ENCODE measurements at regions not wholly inside any gene's neighbourhood (a gene's known extent, or its start where the extent isn't known, plus 50 kb on each side); places are given as distances from the start of the nearest gene placed in this dataset.
"Not testable (repeated sequence)": the region's sequence is repeated elsewhere in the genome, so short reads cannot be mapped to it uniquely, and the experiment has no call there.

DNA sequence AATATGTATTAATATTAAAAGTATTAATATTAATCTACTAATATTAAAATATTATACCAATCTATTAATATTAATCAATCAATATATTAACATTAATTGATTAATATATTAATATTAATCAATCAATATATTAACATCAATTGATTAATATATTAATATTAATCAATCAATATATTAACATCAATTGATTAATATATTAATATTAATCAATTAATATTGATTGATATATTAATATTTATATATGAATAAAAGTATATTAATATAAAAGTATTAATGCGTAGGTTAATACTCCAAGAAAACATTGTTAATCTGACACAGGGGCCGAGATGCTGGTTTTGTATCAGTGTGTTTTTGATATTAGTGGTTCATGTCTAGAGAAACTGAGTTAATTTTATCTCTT lies 1430.1 kb upstream of the SEL1L start:
- Histone ChIP-seq H3K4me3 (no peak overlapping the region), H3K4me1 (replicated peaks in 1 of 2) (no peaks in the 10 kb centered on the region), H3K36me3 (replicated peaks in 1 of 2) (no peaks in the 10 kb centered on the region), H3K27me3 (no peaks in the 10 kb centered on the region), H3K27ac (no peak overlapping the region), H3K9me3 (replicated peaks in 1 of 3) (no peaks in the 10 kb centered on the region)
- intact Hi-C loops (cut with DNase I) = no loop called here
- 89 to 94% (median 92%) methylated on average over 2 of the region's 2 CpGs for WGBS, 4 donors
- DNase-seq = no peak
- TF ChIP-seq, protein P1, sequence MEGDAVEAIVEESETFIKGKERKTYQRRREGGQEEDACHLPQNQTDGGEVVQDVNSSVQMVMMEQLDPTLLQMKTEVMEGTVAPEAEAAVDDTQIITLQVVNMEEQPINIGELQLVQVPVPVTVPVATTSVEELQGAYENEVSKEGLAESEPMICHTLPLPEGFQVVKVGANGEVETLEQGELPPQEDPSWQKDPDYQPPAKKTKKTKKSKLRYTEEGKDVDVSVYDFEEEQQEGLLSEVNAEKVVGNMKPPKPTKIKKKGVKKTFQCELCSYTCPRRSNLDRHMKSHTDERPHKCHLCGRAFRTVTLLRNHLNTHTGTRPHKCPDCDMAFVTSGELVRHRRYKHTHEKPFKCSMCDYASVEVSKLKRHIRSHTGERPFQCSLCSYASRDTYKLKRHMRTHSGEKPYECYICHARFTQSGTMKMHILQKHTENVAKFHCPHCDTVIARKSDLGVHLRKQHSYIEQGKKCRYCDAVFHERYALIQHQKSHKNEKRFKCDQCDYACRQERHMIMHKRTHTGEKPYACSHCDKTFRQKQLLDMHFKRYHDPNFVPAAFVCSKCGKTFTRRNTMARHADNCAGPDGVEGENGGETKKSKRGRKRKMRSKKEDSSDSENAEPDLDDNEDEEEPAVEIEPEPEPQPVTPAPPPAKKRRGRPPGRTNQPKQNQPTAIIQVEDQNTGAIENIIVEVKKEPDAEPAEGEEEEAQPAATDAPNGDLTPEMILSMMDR (IDR thresholded peaks at IDR 0.05) = no peak
- no peak for TF ChIP-seq POLR2A (IDR thresholded peaks at IDR 0.05)

DNA sequence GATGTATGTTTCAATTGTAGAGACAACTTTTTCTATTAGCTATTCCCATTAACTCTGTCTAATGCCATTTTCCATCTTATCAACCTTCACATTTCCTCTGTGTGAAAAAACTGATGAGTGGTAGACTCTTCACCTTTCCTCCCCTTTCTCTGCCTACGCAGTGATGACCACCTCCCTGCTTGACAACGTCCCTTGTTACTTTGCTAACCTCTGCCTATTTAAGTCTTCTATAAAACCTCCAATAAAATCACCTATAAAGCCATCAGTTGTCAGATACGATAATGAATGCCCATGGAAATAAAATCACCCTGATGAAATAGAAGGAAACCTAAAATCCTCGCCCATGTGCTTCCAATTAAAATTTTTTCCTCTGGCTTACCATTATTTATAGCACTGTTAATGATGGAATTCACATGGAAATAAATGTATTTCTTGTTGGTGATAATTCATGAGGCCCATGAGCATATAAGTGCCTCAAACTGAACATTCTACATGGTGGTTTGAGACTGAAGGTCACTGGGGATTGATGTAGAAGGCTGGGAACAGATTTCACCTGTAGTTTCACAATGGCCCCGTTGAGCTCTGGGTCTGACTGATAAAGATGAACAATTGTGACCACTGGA lies 1454.0 kb upstream of the SEL1L start:
- Histone ChIP-seq H3K4me1 (replicated peaks in 1 of 2) (no peaks in the 10 kb centered on the region), H3K9me3 (replicated peaks in 1 of 3) (no peaks in the 10 kb centered on the region), H3K27me3 (no peaks in the 10 kb centered on the region), H3K36me3 (replicated peaks in 1 of 2) (no peaks in the 10 kb centered on the region), H3K4me3 (no peak overlapping the region), H3K27ac (no peak overlapping the region)
- no peak for TF ChIP-seq POLR2A (IDR thresholded peaks at IDR 0.05)
- TF ChIP-seq, protein P1 (IDR thresholded peaks at IDR 0.05) = no peak
- no peak for DNase-seq
- 67 to 72% (median 71%) methylated on average over 5 of the region's 5 CpGs for WGBS, 4 donors
- intact Hi-C loops (cut with DNase I) = no loop called here

DNA sequence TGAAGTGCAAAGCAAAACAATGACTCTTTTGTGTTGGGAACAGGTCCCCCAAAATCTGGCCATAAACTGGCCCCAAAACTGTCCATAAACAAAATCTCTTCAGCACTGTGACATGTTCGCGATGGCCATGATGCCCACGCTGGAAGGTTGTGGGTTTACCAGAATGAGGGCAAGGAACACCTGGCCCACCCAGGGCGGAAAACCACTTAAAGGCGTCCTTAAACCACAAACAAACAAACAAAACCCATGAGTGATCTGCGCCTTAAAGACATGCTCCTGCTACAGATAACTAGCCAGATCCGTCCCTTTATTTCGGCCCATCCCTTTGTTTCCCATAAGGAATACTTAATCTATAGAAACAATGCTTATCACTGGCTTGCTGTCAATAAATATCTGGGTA lies 1460.9 kb upstream of the SEL1L start:
- DNase-seq; H3K9me3 ChIP-seq (replicated peaks in 1 of 3); H3K27me3 ChIP-seq; H3K27ac ChIP-seq; intact Hi-C loops (cut with DNase I); H3K36me3 ChIP-seq (replicated peaks in 1 of 2); H3K4me3 ChIP-seq; H3K4me1 ChIP-seq (replicated peaks in 1 of 2): not testable (repeated sequence)
- 88 to 92% (median 89%) methylated on average over 8 of the region's 8 CpGs for WGBS, 4 donors

DNA sequence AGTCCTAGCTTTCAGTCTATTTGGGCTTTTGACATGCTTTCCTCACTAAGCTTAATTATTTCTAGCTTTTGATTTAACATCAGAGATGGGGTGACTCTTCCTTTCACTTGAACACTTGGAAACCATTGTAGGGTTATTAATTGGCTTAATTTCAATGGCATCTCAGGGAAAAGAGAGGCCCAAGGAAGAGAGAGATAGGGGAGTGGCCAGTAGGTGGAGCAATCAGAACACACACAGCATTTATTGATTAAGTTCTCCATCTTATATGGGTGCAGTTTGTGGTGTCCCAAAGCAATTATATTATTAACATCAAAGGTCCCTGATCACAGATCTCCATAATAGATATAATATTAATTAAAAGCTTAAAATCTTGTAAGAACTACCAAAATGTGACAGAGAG lies 1466.1 kb upstream of the SEL1L start:
- no peak for TF ChIP-seq POLR2A (IDR thresholded peaks at IDR 0.05)
- TF ChIP-seq, protein P1 (IDR thresholded peaks at IDR 0.05) = peak in 1 of 6 experiments; percentile 3
- no peaks in the 10 kb centered on the region for H3K27me3 ChIP-seq
- H3K27ac ChIP-seq = no peak overlapping the region
- no peaks in the 10 kb centered on the region for H3K4me1 ChIP-seq (replicated peaks in 1 of 2)
- no peak overlapping the region for H3K4me3 ChIP-seq
- DNase-seq = no peak
- H3K9me3 ChIP-seq (replicated peaks in 1 of 3) = no peaks in the 10 kb centered on the region
- no peaks in the 10 kb centered on the region for H3K36me3 ChIP-seq (replicated peaks in 1 of 2)
- intact Hi-C loops (cut with DNase I) = no loop called here

DNA sequence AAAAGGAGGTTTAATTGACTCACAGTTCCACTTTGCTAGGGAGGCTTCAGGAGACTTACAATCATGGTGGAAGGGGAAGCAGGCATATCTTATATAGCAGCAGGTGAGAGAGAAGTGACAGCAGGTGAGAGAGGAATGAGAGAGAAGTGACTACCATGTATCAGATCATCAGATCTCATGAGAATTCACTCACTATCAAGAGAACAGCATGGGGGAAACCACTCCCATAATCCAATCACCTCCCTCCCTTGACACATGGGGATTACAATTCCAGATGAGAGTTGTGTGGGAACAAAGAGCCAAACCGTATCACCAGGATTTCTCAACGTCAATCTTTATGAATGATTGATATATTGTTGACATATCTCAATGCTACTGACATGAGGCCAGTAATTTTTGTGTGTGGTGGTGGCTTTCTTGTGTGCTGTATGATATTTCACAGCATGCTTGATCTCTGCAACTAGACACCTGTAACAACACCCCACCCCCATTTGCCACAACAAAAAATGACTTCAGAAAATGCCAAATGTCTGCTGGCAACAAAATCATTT lies 1470.9 kb upstream of the SEL1L start:
- intact Hi-C loops (cut with DNase I) = no loop called here
- Histone ChIP-seq H3K27ac (no peak overlapping the region), H3K27me3 (no peaks in the 10 kb centered on the region), H3K9me3 (replicated peaks in 1 of 3) (no peaks in the 10 kb centered on the region), H3K4me1 (replicated peaks in 1 of 2) (no peaks in the 10 kb centered on the region), H3K4me3 (no peak overlapping the region), H3K36me3 (replicated peaks in 1 of 2) (no peaks in the 10 kb centered on the region)
- WGBS, 4 donors = 62 to 77% (median 71%) methylated on average over 2 of the region's 2 CpGs
- no peak for DNase-seq
- no peak for TF ChIP-seq POLR2A (IDR thresholded peaks at IDR 0.05)
- TF ChIP-seq, protein P1 (IDR thresholded peaks at IDR 0.05) = no peak
